Neuronal stem cell (in vitro differentiated cells): ENCODE measurements at regions not wholly inside any gene's neighbourhood (a gene's known extent, or its start where the extent isn't known, plus 50 kb on each side); places are given as distances from the start of the nearest gene placed in this dataset.
"Not testable (repeated sequence)": the region's sequence is repeated elsewhere in the genome, so short reads cannot be mapped to it uniquely, and the experiment has no call there.

Experiments used
- DNase-seq: peaks from one replicate; pipeline ENCODE4 v3.0.0-alpha.2; 2013; ENCODE audit warnings: low spot score
- H2AFZ ChIP-seq: one replicate; pipeline ENCODE4 v1.6.1; 2013; ENCODE audit warnings: mild to moderate bottlenecking, low read length, inconsistent platforms
- H2AK5ac ChIP-seq: 2 replicates; pipeline ENCODE4 v1.6.1; 2013; ENCODE audit warnings: low read depth, mild to moderate bottlenecking, inconsistent platforms, low read length, moderate library complexity, mixed read lengths
- H2BK120ac ChIP-seq: 2 replicates; pipeline ENCODE4 v1.6.1; 2013; ENCODE audit warnings: low read depth, mild to moderate bottlenecking, inconsistent platforms, low read length, moderate library complexity, mixed read lengths
- H2BK12ac ChIP-seq: one replicate; pipeline ENCODE4 v1.6.1; 2013; ENCODE audit warnings: low read length, inconsistent platforms
- H2BK15ac ChIP-seq: 2 replicates; pipeline ENCODE4 v1.6.1; 2013; ENCODE audit warnings: mild to moderate bottlenecking, low read length, inconsistent platforms, mixed read lengths
- H2BK5ac ChIP-seq: one replicate; pipeline ENCODE4 v1.6.1; 2013; ENCODE audit warnings: inconsistent platforms, mild to moderate bottlenecking, low read length, moderate library complexity
- H3K14ac ChIP-seq: one replicate; pipeline ENCODE4 v1.6.1; 2013; ENCODE audit warnings: low read length, inconsistent platforms
- H3K18ac ChIP-seq: 2 replicates; pipeline ENCODE4 v1.6.1; 2013; ENCODE audit warnings: low read length, inconsistent platforms
- H3K23ac ChIP-seq: 2 replicates; pipeline ENCODE4 v1.6.1; 2013; ENCODE audit warnings: low read depth, mild to moderate bottlenecking, mixed read lengths, low read length, inconsistent platforms; ENCODE audit not compliant: poor library complexity
- H3K27ac ChIP-seq: replicated peaks from 3 replicates; pipeline ENCODE4 v1.5.1; 2013; ENCODE audit warnings: low read length, inconsistent platforms
- H3K27me3 ChIP-seq, 3 experiments: 2 replicates each; pipeline ENCODE4 v1.6.1; 2013; ENCODE audit warnings: low read length in 3 of 3, mild to moderate bottlenecking in 2 of 3, inconsistent platforms in 1 of 3, low read depth in 1 of 3, mixed read lengths in 1 of 3, moderate library complexity in 1 of 3; ENCODE audit not compliant: control insufficient read depth in 3 of 3, insufficient read depth in 3 of 3
- H3K36me3 ChIP-seq, 2 donors: replicated peaks in 1 of 2; 2 replicates each; pipeline ENCODE4 v1.6.1; 2013; ENCODE audit warnings: low read length in 2 of 2; ENCODE audit not compliant: control insufficient read depth in 2 of 2, insufficient read depth in 2 of 2
- H3K4ac ChIP-seq: 2 replicates; pipeline ENCODE4 v1.6.1; 2013; ENCODE audit warnings: inconsistent platforms, mild to moderate bottlenecking, low read length, moderate library complexity
- H3K4me1 ChIP-seq, 2 donors: 1 replicate in 1 of 2; 2 replicates in 1 of 2; pipeline ENCODE4 v1.6.1; 2013; ENCODE audit warnings: low read length in 2 of 2, low read depth in 1 of 2; ENCODE audit not compliant: control insufficient read depth in 2 of 2, insufficient read depth in 1 of 2
- H3K4me2 ChIP-seq: one replicate; pipeline ENCODE4 v1.6.1; 2013; ENCODE audit warnings: mild to moderate bottlenecking, low read length, inconsistent platforms; ENCODE audit not compliant: insufficient read depth, poor library complexity, severe bottlenecking
- H3K4me3 ChIP-seq, 2 donors: 2 replicates each; pipeline ENCODE4 v1.5.1; 2013; ENCODE audit warnings: low read length in 2 of 2, mild to moderate bottlenecking in 2 of 2, inconsistent platforms in 1 of 2, moderate library complexity in 1 of 2
- H3K79me1 ChIP-seq: one replicate; pipeline ENCODE4 v1.6.1; 2013; ENCODE audit warnings: low read depth, mild to moderate bottlenecking, inconsistent platforms, low read length, moderate library complexity
- H3K9ac ChIP-seq: one replicate; pipeline ENCODE4 v1.6.1; 2013; ENCODE audit warnings: mild to moderate bottlenecking, low read depth, low read length, inconsistent platforms; ENCODE audit not compliant: poor library complexity
- H3K9me3 ChIP-seq, 2 donors: replicated peaks in 1 of 2; 2 replicates each; pipeline versions ENCODE3 to v1.6.1; 2013; ENCODE audit warnings: low read length in 2 of 2, mild to moderate bottlenecking in 2 of 2, inconsistent platforms in 1 of 2, low read depth in 1 of 2, mixed read lengths in 1 of 2, moderate library complexity in 1 of 2; ENCODE audit not compliant: control insufficient read depth in 2 of 2, insufficient read depth in 1 of 2
- H4K8ac ChIP-seq: one replicate; pipeline ENCODE4 v1.6.1; 2013; ENCODE audit warnings: low read depth, mild to moderate bottlenecking, inconsistent platforms, low read length, moderate library complexity
- H4K91ac ChIP-seq: one replicate; pipeline ENCODE4 v1.6.1; 2013; ENCODE audit warnings: low read length, low read depth, mild to moderate bottlenecking, inconsistent platforms; ENCODE audit not compliant: poor library complexity
- WGBS, 2 donors: extraction: QIAGEN DNeasy Blood & Tissue Kit; methylation state at CpG; one replicate each; pipeline ENCODE4 v1.1.7; 2013; ENCODE audit warnings: missing lambda C conversion rate in 2 of 2, mixed read lengths in 1 of 2; ENCODE audit not compliant: insufficient read length in 2 of 2, insufficient replicate concordance in 1 of 2; ENCODE audit errors: extremely low coverage in 2 of 2; 5-methylcytosine and 5-hydroxymethylcytosine counted together

- no peak for DNase-seq
- Histone ChIP-seq H2BK120ac (no peak overlapping the region), H3K23ac (no peak overlapping the region), H3K27ac (no peak overlapping the region), H4K8ac (no peak overlapping the region), H2BK12ac (no peak overlapping the region), H2AK5ac (no peak overlapping the region), H4K91ac (no peak overlapping the region), H2BK15ac (no peak overlapping the region), H3K9ac (no peak overlapping the region), H3K4ac (no peak overlapping the region), H2AFZ (no peak overlapping the region), H3K79me1 (peaks cover 2% of the 10 kb centered on the region), H3K4me2 (no peak overlapping the region), H3K4me3 (no peak overlapping the region), H3K18ac (no peak overlapping the region), H3K27me3 (no peaks in the 10 kb centered on the region), H2BK5ac (no peak overlapping the region), H3K36me3 (no peaks in the 10 kb centered on the region), H3K4me1 (peaks cover 0 to 21% of the 10 kb centered on the region in 2 donors), H3K14ac (no peak overlapping the region), H3K9me3 (no peaks in the 10 kb centered on the region)
- no CpG with 5 or more reads among the region's 6 CpGs for WGBS, 2 donors
Observed at GRCh38 chr9:108049671-108050494, 560.3 kb upstream of the KLF4 start.

GRCh38 chr9:108049026-108049607 is 559.5 kb upstream of the KLF4 start:
- Histone ChIP-seq H2BK120ac (no peak overlapping the region), H2BK15ac (no peak overlapping the region), H3K4ac (no peak overlapping the region), H2AFZ (no peak overlapping the region), H3K27ac (no peak overlapping the region), H2BK12ac (no peak overlapping the region), H3K18ac (no peak overlapping the region), H3K4me2 (no peak overlapping the region), H4K8ac (no peak overlapping the region), H3K27me3 (no peaks in the 10 kb centered on the region), H3K4me1 (peaks cover 0 to 19% of the 10 kb centered on the region in 2 donors), H3K9me3 (peaks cover 0 to 2% of the 10 kb centered on the region in 2 donors), H2BK5ac (no peak overlapping the region), H3K9ac (no peak overlapping the region), H3K79me1 (peaks cover 2% of the 10 kb centered on the region), H3K4me3 (no peak overlapping the region), H3K23ac (no peak overlapping the region), H4K91ac (no peak overlapping the region), H2AK5ac (no peak overlapping the region), H3K14ac (no peak overlapping the region), H3K36me3 (no peaks in the 10 kb centered on the region)
- WGBS, 2 donors: no CpG with 5 or more reads among the region's 7 CpGs
- DNase-seq: no peak

- H3K27me3 ChIP-seq: no peaks in the 10 kb centered on the region
- no peak overlapping the region for H4K91ac ChIP-seq
- H3K4me2 ChIP-seq: no peak overlapping the region
- H2AFZ ChIP-seq: no peak overlapping the region
- no peak overlapping the region for H3K4ac ChIP-seq
- no peak overlapping the region for H2BK15ac ChIP-seq
- no peak overlapping the region for H2BK12ac ChIP-seq
- no peak overlapping the region for H3K23ac ChIP-seq
- H3K18ac ChIP-seq: no peak overlapping the region
- H3K36me3 ChIP-seq: no peaks in the 10 kb centered on the region
- no peak overlapping the region for H3K4me3 ChIP-seq
- no peak overlapping the region for H2AK5ac ChIP-seq
- H3K9ac ChIP-seq: no peak overlapping the region
- no peak overlapping the region for H4K8ac ChIP-seq
- H3K14ac ChIP-seq: no peak overlapping the region
- no peak overlapping the region for H2BK5ac ChIP-seq
- H3K27ac ChIP-seq: no peak overlapping the region
- peaks cover 0 to 16% of the 10 kb centered on the region in 2 donors for H3K4me1 ChIP-seq
- DNase-seq: no peak
- H2BK120ac ChIP-seq: no peak overlapping the region
- H3K79me1 ChIP-seq: peaks cover 2% of the 10 kb centered on the region
- peaks cover 0 to 2% of the 10 kb centered on the region in 2 donors for H3K9me3 ChIP-seq
Observed at GRCh38 chr9:108048406-108049025, 558.9 kb upstream of the KLF4 start.

- not testable (repeated sequence) for H2BK15ac ChIP-seq, H3K23ac ChIP-seq, H3K9ac ChIP-seq, H2BK5ac ChIP-seq, DNase-seq, H3K27ac ChIP-seq, H3K9me3 ChIP-seq, H2BK120ac ChIP-seq, H2BK12ac ChIP-seq, H3K18ac ChIP-seq, H4K8ac ChIP-seq, H3K4me2 ChIP-seq, H4K91ac ChIP-seq, H2AFZ ChIP-seq, H3K27me3 ChIP-seq, H3K4me1 ChIP-seq, H3K4me3 ChIP-seq, H2AK5ac ChIP-seq, H3K14ac ChIP-seq, H3K36me3 ChIP-seq, H3K79me1 ChIP-seq, H3K4ac ChIP-seq
- WGBS, 2 donors: no CpG with 5 or more reads among the region's 1 CpG
Observed at GRCh38 chr9:108047777-108048176, 558.2 kb upstream of the KLF4 start.
